ENCODE measurements at regions not wholly inside any gene's neighbourhood (a gene's known extent, or its start where the extent isn't known, plus 50 kb on each side); places are given as distances from the start of the nearest gene placed in this dataset.
A peak's percentile ranks its signal among the peaks of the same experiment; 100 is the strongest.

GRCh38 chr5:29378104-29378503, 1815.4 kb upstream of the CDH6 start:
- DNase-seq: no peak
- H3K36me3 Mint-ChIP-seq (ENCODE audit: insufficient read depth, unreplicated experiment): no peaks in the 10 kb centered on the region
- H3K27me3 Mint-ChIP-seq (ENCODE audit: unreplicated experiment): no peaks in the 10 kb centered on the region
- no TSS peak for BruUV-seq (replicated peaks)
- H3K27ac Mint-ChIP-seq (ENCODE audit: unreplicated experiment): no peak overlapping the region
- no peak overlapping the region for H3K4me3 Mint-ChIP-seq (ENCODE audit: low read depth, unreplicated experiment)
- intact Hi-C loops (cut with micrococcal nuclease; ENCODE audit: unreplicated experiment): no loop called here
- CTCF ChIA-PET: no interaction called here
- TF ChIP-seq, protein P1, sequence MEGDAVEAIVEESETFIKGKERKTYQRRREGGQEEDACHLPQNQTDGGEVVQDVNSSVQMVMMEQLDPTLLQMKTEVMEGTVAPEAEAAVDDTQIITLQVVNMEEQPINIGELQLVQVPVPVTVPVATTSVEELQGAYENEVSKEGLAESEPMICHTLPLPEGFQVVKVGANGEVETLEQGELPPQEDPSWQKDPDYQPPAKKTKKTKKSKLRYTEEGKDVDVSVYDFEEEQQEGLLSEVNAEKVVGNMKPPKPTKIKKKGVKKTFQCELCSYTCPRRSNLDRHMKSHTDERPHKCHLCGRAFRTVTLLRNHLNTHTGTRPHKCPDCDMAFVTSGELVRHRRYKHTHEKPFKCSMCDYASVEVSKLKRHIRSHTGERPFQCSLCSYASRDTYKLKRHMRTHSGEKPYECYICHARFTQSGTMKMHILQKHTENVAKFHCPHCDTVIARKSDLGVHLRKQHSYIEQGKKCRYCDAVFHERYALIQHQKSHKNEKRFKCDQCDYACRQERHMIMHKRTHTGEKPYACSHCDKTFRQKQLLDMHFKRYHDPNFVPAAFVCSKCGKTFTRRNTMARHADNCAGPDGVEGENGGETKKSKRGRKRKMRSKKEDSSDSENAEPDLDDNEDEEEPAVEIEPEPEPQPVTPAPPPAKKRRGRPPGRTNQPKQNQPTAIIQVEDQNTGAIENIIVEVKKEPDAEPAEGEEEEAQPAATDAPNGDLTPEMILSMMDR (IDR thresholded peaks at IDR 0.05; ENCODE audit: unreplicated experiment): no peak
- no peaks in the 10 kb centered on the region for H3K4me1 Mint-ChIP-seq (ENCODE audit: low read depth, unreplicated experiment)
- no peaks in the 10 kb centered on the region for H3K9me3 Mint-ChIP-seq (ENCODE audit: low read depth, unreplicated experiment)

DNA sequence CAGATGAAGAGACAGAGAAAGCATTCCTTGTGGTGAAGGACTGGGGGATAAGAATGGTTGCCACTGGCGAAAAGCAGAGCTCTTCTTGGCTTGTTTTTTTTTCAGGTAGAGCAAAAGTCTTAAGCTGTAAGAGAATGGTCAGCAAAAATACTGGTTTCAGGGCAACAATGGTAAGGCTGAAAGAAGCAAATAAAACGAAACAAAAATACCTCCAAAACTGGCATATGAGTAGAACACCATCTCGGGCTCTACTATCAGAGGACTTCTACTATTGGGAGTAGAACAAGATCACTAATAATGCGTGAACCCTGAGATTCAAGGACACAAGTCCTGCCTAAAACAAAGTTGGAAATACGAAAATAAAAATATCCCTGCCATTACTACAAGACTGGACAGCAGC, 1823.2 kb upstream of the CDH6 start:
- TF ChIP-seq, protein P1 (IDR thresholded peaks at IDR 0.05; ENCODE audit: unreplicated experiment): no peak
- no peaks in the 10 kb centered on the region for H3K27me3 Mint-ChIP-seq (ENCODE audit: unreplicated experiment)
- DNase-seq: no peak
- no peak overlapping the region for H3K4me3 Mint-ChIP-seq (ENCODE audit: low read depth, unreplicated experiment)
- H3K27ac Mint-ChIP-seq (ENCODE audit: unreplicated experiment): no peak overlapping the region
- H3K4me1 Mint-ChIP-seq (ENCODE audit: low read depth, unreplicated experiment): peaks cover 8% of the 10 kb centered on the region
- H3K36me3 Mint-ChIP-seq (ENCODE audit: insufficient read depth, unreplicated experiment): no peaks in the 10 kb centered on the region
- CTCF ChIA-PET: no interaction called here
- no TSS peak for BruUV-seq (replicated peaks)
- H3K9me3 Mint-ChIP-seq (ENCODE audit: low read depth, unreplicated experiment): peaks cover 6% of the 10 kb centered on the region
- intact Hi-C loops (cut with micrococcal nuclease; ENCODE audit: unreplicated experiment): no loop called here

- no peaks in the 10 kb centered on the region for H3K27me3 Mint-ChIP-seq (ENCODE audit: unreplicated experiment)
- no peak for DNase-seq
- peaks cover 8% of the 10 kb centered on the region for H3K4me1 Mint-ChIP-seq (ENCODE audit: low read depth, unreplicated experiment)
- intact Hi-C loops (cut with micrococcal nuclease; ENCODE audit: unreplicated experiment): no loop called here
- BruUV-seq (replicated peaks): no TSS peak
- peaks cover 6% of the 10 kb centered on the region for H3K9me3 Mint-ChIP-seq (ENCODE audit: low read depth, unreplicated experiment)
- CTCF ChIA-PET: interaction anchor here (0.6 to 0.7 kb wide), 2 partner anchors 10 to 229 kb away, joined by 3 to 4 read pairs; no protein-coding TSS in a partner anchor
- H3K27ac Mint-ChIP-seq (ENCODE audit: unreplicated experiment): no peak overlapping the region
- TF ChIP-seq, protein P1 (IDR thresholded peaks at IDR 0.05; ENCODE audit: unreplicated experiment): peak; percentile 39
- no peaks in the 10 kb centered on the region for H3K36me3 Mint-ChIP-seq (ENCODE audit: insufficient read depth, unreplicated experiment)
- H3K4me3 Mint-ChIP-seq (ENCODE audit: low read depth, unreplicated experiment): no peak overlapping the region
Observed at GRCh38 chr5:29367176-29367833, 1826.2 kb upstream of the CDH6 start.

GRCh38 chr5:29351170-29351569, 1842.3 kb upstream of the CDH6 start:
- H3K27ac Mint-ChIP-seq (ENCODE audit: unreplicated experiment): no peak overlapping the region
- H3K27me3 Mint-ChIP-seq (ENCODE audit: unreplicated experiment): no peaks in the 10 kb centered on the region
- H3K9me3 Mint-ChIP-seq (ENCODE audit: low read depth, unreplicated experiment): no peaks in the 10 kb centered on the region
- no peaks in the 10 kb centered on the region for H3K4me1 Mint-ChIP-seq (ENCODE audit: low read depth, unreplicated experiment)
- CTCF ChIA-PET: interaction anchor here (0.7 kb wide), 1 partner anchor 204 kb away, joined by 3 read pairs; no protein-coding TSS in a partner anchor
- BruUV-seq (replicated peaks): no TSS peak
- TF ChIP-seq, protein P1 (IDR thresholded peaks at IDR 0.05; ENCODE audit: unreplicated experiment): no peak
- intact Hi-C loops (cut with micrococcal nuclease; ENCODE audit: unreplicated experiment): no loop called here
- no peak overlapping the region for H3K4me3 Mint-ChIP-seq (ENCODE audit: low read depth, unreplicated experiment)
- DNase-seq: no peak
- H3K36me3 Mint-ChIP-seq (ENCODE audit: insufficient read depth, unreplicated experiment): no peaks in the 10 kb centered on the region
